ENCODE measurements at regions not wholly inside any gene's neighbourhood (a gene's known extent, or its start where the extent isn't known, plus 50 kb on each side); places are given as distances from the start of the nearest gene placed in this dataset.

DNA sequence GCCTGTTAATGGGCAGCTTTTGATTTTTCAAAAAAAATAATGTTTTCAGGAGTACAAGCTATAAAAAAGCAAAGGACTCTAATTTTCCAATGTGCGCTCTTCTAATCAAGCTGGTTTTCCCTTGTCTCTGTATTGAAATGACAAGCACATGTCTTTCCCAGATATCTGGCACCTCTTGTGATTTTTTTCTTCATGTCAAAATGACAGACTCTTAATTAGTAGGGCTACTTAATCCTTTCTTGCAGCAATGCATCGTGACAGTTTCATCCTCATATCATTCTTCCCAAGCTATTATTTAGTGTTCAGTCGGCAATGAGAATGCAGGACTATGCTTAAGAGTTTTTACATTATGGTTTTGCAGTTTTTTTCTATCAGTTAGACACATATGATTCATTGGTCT lies 139.5 kb downstream of the MAGEC1 start:
- no peak for DNase-seq (ENCODE audit: low read depth, low spot score)
- no TSS peak for BruUV-seq (replicated peaks)
- Histone ChIP-seq H3K27me3 (ENCODE audit: control insufficient read depth in 2 of 2, insufficient read depth in 2 of 2, low read length in 2 of 2) (no peaks in the 10 kb centered on the region), H3K4me2 (ENCODE audit: insufficient read depth, low read length) (no peak overlapping the region), H3K9ac (replicated peaks; ENCODE audit: extremely low read depth, insufficient read depth, low read length) (no peak overlapping the region), H3K27ac (ENCODE audit: insufficient read depth, low read depth, low read length) (no peak overlapping the region), H3K4me3 (replicated peaks in 1 of 3; ENCODE audit: insufficient read depth in 1 of 3, low read depth in 1 of 3, low read length in 3 of 3) (no peak overlapping the region), H3K79me2 (ENCODE audit: control insufficient read depth, insufficient read depth, low read length) (no peaks in the 10 kb centered on the region), H3K9me1 (replicated peaks; ENCODE audit: control insufficient read depth, extremely low read depth, insufficient read depth, low read length) (no peaks in the 10 kb centered on the region), H3K9me3 (replicated peaks; ENCODE audit: control insufficient read depth, insufficient read depth, low read length) (no peaks in the 10 kb centered on the region), H2AFZ (ENCODE audit: low read depth, low read length) (no peak overlapping the region), H4K20me1 (replicated peaks; ENCODE audit: control insufficient read depth, extremely low read depth, insufficient read depth, low read length) (no peaks in the 10 kb centered on the region), H3K36me3 (ENCODE audit: control insufficient read depth in 2 of 2, extremely low read depth in 1 of 2, insufficient read depth in 2 of 2, low read length in 2 of 2) (no peaks in the 10 kb centered on the region), H3K4me1 (ENCODE audit: control insufficient read depth, extremely low read depth, insufficient read depth, low read length) (no peaks in the 10 kb centered on the region)
- POLR2A ChIA-PET: no interaction called here
- TF ChIP-seq JUN (IDR thresholded peaks at IDR 0.05; ENCODE audit: borderline replicate concordance, insufficient read depth, insufficient read length, low read depth): no peak
- no peak for TF ChIP-seq POLR2A (IDR thresholded peaks at IDR 0.05; ENCODE audit: low read depth, low read length)
- TF ChIP-seq FOS (IDR thresholded peaks at IDR 0.05; ENCODE audit: borderline replicate concordance, insufficient read depth, low read length): no peak
- no peak for TF ChIP-seq MYC (IDR thresholded peaks at IDR 0.05; ENCODE audit: low read depth, low read length)
- no peak for TF ChIP-seq GATA2 (IDR thresholded peaks at IDR 0.05; ENCODE audit: insufficient read depth, insufficient read length, low read depth, low read length)
- TF ChIP-seq, protein P1, sequence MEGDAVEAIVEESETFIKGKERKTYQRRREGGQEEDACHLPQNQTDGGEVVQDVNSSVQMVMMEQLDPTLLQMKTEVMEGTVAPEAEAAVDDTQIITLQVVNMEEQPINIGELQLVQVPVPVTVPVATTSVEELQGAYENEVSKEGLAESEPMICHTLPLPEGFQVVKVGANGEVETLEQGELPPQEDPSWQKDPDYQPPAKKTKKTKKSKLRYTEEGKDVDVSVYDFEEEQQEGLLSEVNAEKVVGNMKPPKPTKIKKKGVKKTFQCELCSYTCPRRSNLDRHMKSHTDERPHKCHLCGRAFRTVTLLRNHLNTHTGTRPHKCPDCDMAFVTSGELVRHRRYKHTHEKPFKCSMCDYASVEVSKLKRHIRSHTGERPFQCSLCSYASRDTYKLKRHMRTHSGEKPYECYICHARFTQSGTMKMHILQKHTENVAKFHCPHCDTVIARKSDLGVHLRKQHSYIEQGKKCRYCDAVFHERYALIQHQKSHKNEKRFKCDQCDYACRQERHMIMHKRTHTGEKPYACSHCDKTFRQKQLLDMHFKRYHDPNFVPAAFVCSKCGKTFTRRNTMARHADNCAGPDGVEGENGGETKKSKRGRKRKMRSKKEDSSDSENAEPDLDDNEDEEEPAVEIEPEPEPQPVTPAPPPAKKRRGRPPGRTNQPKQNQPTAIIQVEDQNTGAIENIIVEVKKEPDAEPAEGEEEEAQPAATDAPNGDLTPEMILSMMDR (IDR thresholded peaks at IDR 0.05; ENCODE audit: extremely low read depth in 1 of 2, insufficient read depth in 1 of 2, low read depth in 1 of 2, low read length in 2 of 2): no peak
- TF ChIP-seq POLR2AphosphoS5 (IDR thresholded peaks at IDR 0.05; ENCODE audit: insufficient read depth, low read depth, low read length): no peak
- no peak for TF ChIP-seq EZH2 (IDR thresholded peaks at IDR 0.05; ENCODE audit: borderline replicate concordance, low read depth, low read length, severe bottlenecking)
- intact Hi-C loops (cut with micrococcal nuclease): no loop called here
- no peak for FAIRE-seq
- CTCF ChIA-PET: no interaction called here
- dilution Hi-C loops (cut with MboI; ENCODE audit: extremely low pct_ligation_motif_present, low sequenced_read_pairs): no loop called here
